Pancreas (tissue), 10 donors: ENCODE measurements at regions not wholly inside any gene's neighbourhood (a gene's known extent, or its start where the extent isn't known, plus 50 kb on each side); places are given as distances from the start of the nearest gene placed in this dataset.
"Not testable (repeated sequence)": the region's sequence is repeated elsewhere in the genome, so short reads cannot be mapped to it uniquely, and the experiment has no call there.

Source experiments
- ATAC-seq, 4 donors: fragments of 200-7000 bp; cut with Tn5 transposase; one replicate each; pipeline versions ENCODE4 v1.8.0 to v1.9.1; 2020; ENCODE audit warnings: mild to moderate bottlenecking in 4 of 4, moderate library complexity in 4 of 4
- DNase-seq, 6 donors: peaks; one replicate each; pipeline ENCODE4 v3.0.0-alpha.2; 2020
- FAIRE-seq: peaks from 2 replicates; lab custom pipeline; 2012; peaks lifted over from hg19 to GRCh38; lab: Jason Lieb, UNC
- H3K27ac ChIP-seq, 4 donors: fragments of 200-600 bp; sonication (generic); 1 replicate in 3 of 4; 2 replicates in 1 of 4; pipeline versions ENCODE4 v1.5.0 to v1.8.0; 2020
- H3K27me3 ChIP-seq, 4 donors: fragments of 200-600 bp; one replicate each; pipeline ENCODE4 v1.8.0; 2021
- H3K36me3 ChIP-seq, 3 donors: fragments of 200-600 bp; sonication (generic) in 1 of 3; one replicate each; pipeline versions ENCODE4 v1.5.0 to v1.8.0; 2020 to 2021
- H3K4me1 ChIP-seq, 3 donors: fragments of 200-600 bp; one replicate each; pipeline ENCODE4 v1.8.0; 2021
- H3K4me3 ChIP-seq, 4 donors: fragments of 200-600 bp; sonication (generic) in 2 of 4; one replicate each; pipeline versions ENCODE4 v1.5.0 to v1.8.0; 2020 to 2021
- H3K9me3 ChIP-seq, 4 donors: fragments of 200-600 bp; one replicate each; pipeline ENCODE4 v1.8.0; 2021
- WGBS, 2 donors: extraction: QIAGEN DNeasy Blood & Tissue Kit; methylation state at CpG; one replicate each; pipeline ENCODE4 v1.1.7; 2013; 5-methylcytosine and 5-hydroxymethylcytosine counted together
- intact Hi-C, 3 donors: fragments of 100-400 bp; cut with DNase I; formaldehyde crosslinking; loops; one replicate each; pipeline versions ENCODE4 v1.11.1 to v1.14.2; 2022
- TF ChIP-seq, protein P1 (sequence below), 4 donors: fragments of 200-600 bp; sonication (generic) in 3 of 4; IDR thresholded peaks; one replicate each; pipeline versions ENCODE4 v1.5.0 to v1.8.0; 2021; ENCODE audit warnings: antibody characterized with exemption in 4 of 4
- donor health status: healthy with polysubstance abuse.
- donor health status: DM: no; HTN: no; CAD: no; lungs with moderate emphysema.
- donor health status: DM: no; HTN: no; CAD: no.
- donor health status: control.
- donor health status: control.
- donor health status: Bipolar disorder and iron deficiency.
- donor health status: DM: yes; HTN: yes; CAD: no.
- donor health status: DM: no; HTN: no; CAD: no.
- donor health status: DM: no; HTN: no; CAD: no.
- donor health status: DM: yes; HTN: yes; CAD: no.

- H3K4me1 ChIP-seq: no peaks in the 10 kb centered on the region
- 81 to 86% methylated on average over 9 of the region's 9 CpGs for WGBS, 2 donors
- ATAC-seq (no peak), DNase-seq (no peak), FAIRE-seq (no peak)
- no peak overlapping the region for H3K4me3 ChIP-seq
- H3K27ac ChIP-seq: no peak overlapping the region
- TF ChIP-seq, protein P1, sequence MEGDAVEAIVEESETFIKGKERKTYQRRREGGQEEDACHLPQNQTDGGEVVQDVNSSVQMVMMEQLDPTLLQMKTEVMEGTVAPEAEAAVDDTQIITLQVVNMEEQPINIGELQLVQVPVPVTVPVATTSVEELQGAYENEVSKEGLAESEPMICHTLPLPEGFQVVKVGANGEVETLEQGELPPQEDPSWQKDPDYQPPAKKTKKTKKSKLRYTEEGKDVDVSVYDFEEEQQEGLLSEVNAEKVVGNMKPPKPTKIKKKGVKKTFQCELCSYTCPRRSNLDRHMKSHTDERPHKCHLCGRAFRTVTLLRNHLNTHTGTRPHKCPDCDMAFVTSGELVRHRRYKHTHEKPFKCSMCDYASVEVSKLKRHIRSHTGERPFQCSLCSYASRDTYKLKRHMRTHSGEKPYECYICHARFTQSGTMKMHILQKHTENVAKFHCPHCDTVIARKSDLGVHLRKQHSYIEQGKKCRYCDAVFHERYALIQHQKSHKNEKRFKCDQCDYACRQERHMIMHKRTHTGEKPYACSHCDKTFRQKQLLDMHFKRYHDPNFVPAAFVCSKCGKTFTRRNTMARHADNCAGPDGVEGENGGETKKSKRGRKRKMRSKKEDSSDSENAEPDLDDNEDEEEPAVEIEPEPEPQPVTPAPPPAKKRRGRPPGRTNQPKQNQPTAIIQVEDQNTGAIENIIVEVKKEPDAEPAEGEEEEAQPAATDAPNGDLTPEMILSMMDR (IDR thresholded peaks at IDR 0.05): no peak
- no peaks in the 10 kb centered on the region for H3K9me3 ChIP-seq
- intact Hi-C loops: no loop called here
- no peaks in the 10 kb centered on the region for H3K27me3 ChIP-seq
- H3K36me3 ChIP-seq: no peaks in the 10 kb centered on the region
Measured at GRCh38 chr4:118589471-118590055, 95.6 kb upstream of the METTL14 start.

- H3K4me1 ChIP-seq, intact Hi-C loops, H3K36me3 ChIP-seq, H3K9me3 ChIP-seq, H3K27me3 ChIP-seq: not testable (repeated sequence)
- peak; percentile 99 to 100 (median 100) for ATAC-seq
- peak; percentile 94 for FAIRE-seq
- peak; percentile 82 to 97 (median 94) for DNase-seq
- Histone ChIP-seq H3K4me3 (peak overlapping the region in 3 of 4 donors; percentile 32 to 48 (median 44)), H3K27ac (peak overlapping the region; percentile 55 to 83 (median 80))
- 2 to 29% methylated on average over 28 of the region's 28 CpGs for WGBS, 2 donors
Measured at GRCh38 chr4:118591339-118592046, 93.7 kb upstream of the METTL14 start.

GRCh38 chr4:118592289-118592688 lies 92.9 kb upstream of the METTL14 start:
- WGBS, 2 donors: 94 to 95% methylated on average over 11 to 13 of the region's 14 CpGs
- FAIRE-seq: not testable (repeated sequence)
- H3K4me3 ChIP-seq: peak overlapping the region in 3 of 4 donors; percentile 32 to 48 (median 44)

GRCh38 chr4:118595883-118596282 lies 89.3 kb upstream of the METTL14 start:
- H3K9me3 ChIP-seq, H3K27me3 ChIP-seq, H3K4me1 ChIP-seq, H3K36me3 ChIP-seq, H3K27ac ChIP-seq, ATAC-seq, H3K4me3 ChIP-seq, DNase-seq, intact Hi-C loops, FAIRE-seq: not testable (repeated sequence)
- WGBS, 2 donors: 51 to 60% methylated on average over 3 of the region's 3 CpGs

More at GRCh38 chr4:118592289-118592688, 92.9 kb upstream of the METTL14 start:
- ATAC-seq, H3K4me1 ChIP-seq, DNase-seq, H3K36me3 ChIP-seq, H3K27me3 ChIP-seq, H3K9me3 ChIP-seq, intact Hi-C loops: not testable (repeated sequence)
- peak overlapping the region in 2 of 4 donors; percentile 81 to 83 for H3K27ac ChIP-seq

DNA sequence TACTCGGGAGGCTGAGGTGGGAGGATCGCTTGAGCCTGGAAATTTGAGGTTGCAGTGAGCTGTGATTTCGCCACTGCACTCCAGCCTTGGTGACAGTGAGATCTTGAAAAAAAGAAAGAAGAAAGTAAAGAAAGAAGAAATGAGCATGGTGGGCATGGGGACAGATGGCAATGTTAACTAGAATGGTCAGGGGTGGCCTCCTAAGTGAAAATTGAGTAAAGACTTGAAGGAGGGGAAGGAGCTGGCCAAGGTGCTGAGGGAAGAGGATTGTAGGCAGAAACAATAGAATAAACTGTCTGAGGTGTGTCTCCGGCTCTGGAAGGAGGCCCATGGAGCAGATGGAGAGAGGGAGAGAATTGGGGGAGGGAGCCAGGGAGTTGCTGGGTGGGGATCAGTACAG lies 60.1 kb upstream of the METTL14 start:
- FAIRE-seq, H3K27ac ChIP-seq, H3K27me3 ChIP-seq, H3K4me1 ChIP-seq, H3K4me3 ChIP-seq, intact Hi-C loops, DNase-seq, H3K9me3 ChIP-seq, ATAC-seq, H3K36me3 ChIP-seq: not testable (repeated sequence)
- 93 to 100% methylated on average over 3 to 4 of the region's 4 CpGs for WGBS, 2 donors

DNA sequence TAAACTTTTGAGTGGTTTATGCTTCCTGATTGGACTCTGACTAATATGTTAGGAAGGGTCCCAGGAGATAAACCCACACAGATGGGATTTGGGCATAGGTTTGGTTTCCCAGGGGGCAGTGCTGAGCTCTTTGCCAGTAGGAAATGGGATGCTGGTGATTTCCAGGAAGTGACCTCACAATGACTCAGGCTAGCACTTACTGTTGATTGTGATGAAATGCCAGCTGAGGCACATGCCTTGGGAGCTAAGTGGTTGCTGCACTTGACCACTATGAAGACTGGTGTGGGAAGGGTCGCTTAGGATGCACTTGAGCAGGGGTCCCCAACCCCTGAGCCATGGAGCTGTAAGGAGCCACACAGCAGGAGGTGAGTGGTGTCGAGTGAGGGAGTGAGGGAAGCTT lies 55.5 kb upstream of the METTL14 start:
- H3K9me3 ChIP-seq, intact Hi-C loops, H3K27ac ChIP-seq, H3K4me3 ChIP-seq, ATAC-seq, DNase-seq, H3K4me1 ChIP-seq, H3K27me3 ChIP-seq, H3K36me3 ChIP-seq, FAIRE-seq: not testable (repeated sequence)
- WGBS, 2 donors: 88 to 91% methylated on average over 2 of the region's 2 CpGs

GRCh38 chr4:118630897-118631296 lies 54.3 kb upstream of the METTL14 start:
- FAIRE-seq, ATAC-seq, intact Hi-C loops, H3K4me3 ChIP-seq, H3K9me3 ChIP-seq, H3K4me1 ChIP-seq, H3K27ac ChIP-seq, H3K36me3 ChIP-seq, H3K27me3 ChIP-seq: not testable (repeated sequence)
- peak in 1 of 6 donors; percentile 28 for DNase-seq
- 60 to 77% methylated on average over 1 to 4 of the region's 7 CpGs for WGBS, 2 donors

- H3K4me1 ChIP-seq, H3K36me3 ChIP-seq, intact Hi-C loops, H3K27me3 ChIP-seq, FAIRE-seq, H3K9me3 ChIP-seq, ATAC-seq, H3K27ac ChIP-seq, H3K4me3 ChIP-seq: not testable (repeated sequence)
- WGBS, 2 donors: 88 to 94% methylated on average over 11 of the region's 11 CpGs
- peak in 1 of 6 donors; percentile 43 for DNase-seq
Measured at GRCh38 chr4:118631321-118632050, 53.7 kb upstream of the METTL14 start.

DNA sequence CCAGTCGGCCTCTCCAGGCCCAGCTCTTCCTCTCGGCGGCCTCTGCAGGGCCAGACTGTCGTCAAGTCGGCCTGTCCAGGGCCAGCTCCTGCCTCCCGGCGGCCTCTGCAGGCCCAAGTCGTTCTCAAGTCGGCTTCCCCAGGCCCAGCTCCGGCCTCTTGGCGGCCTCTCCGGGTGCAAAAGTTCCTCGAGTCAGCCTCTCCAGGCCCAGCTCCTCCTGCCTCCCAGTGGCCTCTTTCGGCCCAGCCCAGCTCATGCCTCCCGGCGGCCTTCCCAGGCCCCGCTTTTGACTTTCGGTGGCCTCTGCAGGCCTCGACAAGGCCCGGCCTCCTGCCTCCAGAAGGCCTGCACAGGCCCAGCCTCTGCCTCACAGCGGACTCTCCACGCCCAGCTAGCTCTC lies 51.7 kb upstream of the METTL14 start:
- H3K4me1 ChIP-seq, FAIRE-seq, intact Hi-C loops, H3K9me3 ChIP-seq, H3K27ac ChIP-seq, ATAC-seq, H3K36me3 ChIP-seq, H3K27me3 ChIP-seq, H3K4me3 ChIP-seq: not testable (repeated sequence)
- DNase-seq: peak in 1 of 6 donors; percentile 55
- 94 to 96% methylated on average over 17 to 21 of the region's 22 CpGs for WGBS, 2 donors

- intact Hi-C loops, H3K27ac ChIP-seq, H3K4me1 ChIP-seq, H3K4me3 ChIP-seq, H3K36me3 ChIP-seq, FAIRE-seq, H3K9me3 ChIP-seq, H3K27me3 ChIP-seq, ATAC-seq: not testable (repeated sequence)
- DNase-seq: peak in 1 of 6 donors; percentile 67
- WGBS, 2 donors: 95 to 96% methylated on average over 22 to 33 of the region's 33 CpGs
Measured at GRCh38 chr4:118634126-118634875, 50.9 kb upstream of the METTL14 start.
